Pancreas (tissue), 10 donors: ENCODE measurements at regions not wholly inside any gene's neighbourhood (a gene's known extent, or its start where the extent isn't known, plus 50 kb on each side); places are given as distances from the start of the nearest gene placed in this dataset.

Experiments
- ATAC-seq, 4 donors: fragments of 200-7000 bp; cut with Tn5 transposase; one replicate each; pipeline versions ENCODE4 v1.8.0 to v1.9.1; 2020; ENCODE audit warnings: mild to moderate bottlenecking in 4 of 4, moderate library complexity in 4 of 4
- DNase-seq, 6 donors: peaks; one replicate each; pipeline ENCODE4 v3.0.0-alpha.2; 2020
- FAIRE-seq: peaks from 2 replicates; lab custom pipeline; 2012; peaks lifted over from hg19 to GRCh38; lab: Jason Lieb, UNC
- H3K27ac ChIP-seq, 4 donors: fragments of 200-600 bp; sonication (generic); 1 replicate in 3 of 4; 2 replicates in 1 of 4; pipeline versions ENCODE4 v1.5.0 to v1.8.0; 2020
- H3K27me3 ChIP-seq, 4 donors: fragments of 200-600 bp; one replicate each; pipeline ENCODE4 v1.8.0; 2021
- H3K36me3 ChIP-seq, 3 donors: fragments of 200-600 bp; sonication (generic) in 1 of 3; one replicate each; pipeline versions ENCODE4 v1.5.0 to v1.8.0; 2020 to 2021
- H3K4me1 ChIP-seq, 3 donors: fragments of 200-600 bp; one replicate each; pipeline ENCODE4 v1.8.0; 2021
- H3K4me3 ChIP-seq, 4 donors: fragments of 200-600 bp; sonication (generic) in 2 of 4; one replicate each; pipeline versions ENCODE4 v1.5.0 to v1.8.0; 2020 to 2021
- H3K9me3 ChIP-seq, 4 donors: fragments of 200-600 bp; one replicate each; pipeline ENCODE4 v1.8.0; 2021
- CTCF ChIP-seq, 4 donors: fragments of 200-600 bp; sonication (generic) in 3 of 4; IDR thresholded peaks; one replicate each; pipeline versions ENCODE4 v1.5.0 to v1.8.0; 2021; ENCODE audit warnings: antibody characterized with exemption in 4 of 4
- WGBS, 2 donors: extraction: QIAGEN DNeasy Blood & Tissue Kit; methylation state at CpG; one replicate each; pipeline ENCODE4 v1.1.7; 2013; 5-methylcytosine and 5-hydroxymethylcytosine counted together
- intact Hi-C, 3 donors: fragments of 100-400 bp; cut with DNase I; formaldehyde crosslinking; loops; one replicate each; pipeline versions ENCODE4 v1.11.1 to v1.14.2; 2022
- donor health status: healthy with polysubstance abuse.
- donor health status: DM: no; HTN: no; CAD: no; lungs with moderate emphysema.
- donor health status: DM: no; HTN: no; CAD: no.
- donor health status: control.
- donor health status: control.
- donor health status: Bipolar disorder and iron deficiency.
- donor health status: DM: yes; HTN: yes; CAD: no.
- donor health status: DM: no; HTN: no; CAD: no.
- donor health status: DM: no; HTN: no; CAD: no.
- donor health status: DM: yes; HTN: yes; CAD: no.

- no peak for ATAC-seq
- Histone ChIP-seq H3K27me3 (no peaks in the 10 kb centered on the region), H3K9me3 (no peaks in the 10 kb centered on the region), H3K4me3 (no peak overlapping the region), H3K27ac (no peak overlapping the region), H3K4me1 (peaks cover 0 to 6% (median 0%) of the 10 kb centered on the region in 3 donors), H3K36me3 (no peaks in the 10 kb centered on the region)
- intact Hi-C loops, result no loop called here
- WGBS, 2 donors, result 39 to 45% methylated on average over 3 of the region's 3 CpGs
- no peak for FAIRE-seq
- DNase-seq, result no peak
- TF ChIP-seq CTCF (IDR thresholded peaks at IDR 0.05), result no peak
Observed at GRCh38 chr5:89425062-89425461, 542.1 kb upstream of the MEF2C start.

GRCh38 chr5:89421035-89421434 is 538.1 kb upstream of the MEF2C start:
- Histone ChIP-seq H3K27ac (peak overlapping the region in 2 of 4 donors; percentile 28 to 45), H3K9me3 (no peaks in the 10 kb centered on the region), H3K4me3 (no peak overlapping the region), H3K36me3 (no peaks in the 10 kb centered on the region), H3K27me3 (no peaks in the 10 kb centered on the region), H3K4me1 (peaks cover 0 to 6% (median 0%) of the 10 kb centered on the region in 3 donors)
- no peak for TF ChIP-seq CTCF (IDR thresholded peaks at IDR 0.05)
- ATAC-seq (peak; percentile 64 to 90 (median 77)), FAIRE-seq (no peak), DNase-seq (no peak)
- 3% methylated on average over 1 of the region's 1 CpG for WGBS, 2 donors
- intact Hi-C loops, result no loop called here

- no peak for ATAC-seq
Observed at GRCh38 chr5:89418407-89419085, 535.6 kb upstream of the MEF2C start.

GRCh38 chr5:89417990-89418389 is 535.0 kb upstream of the MEF2C start:
- Histone ChIP-seq H3K4me1 (peaks cover 0 to 6% (median 5%) of the 10 kb centered on the region in 3 donors), H3K9me3 (no peaks in the 10 kb centered on the region), H3K27ac (no peak overlapping the region), H3K27me3 (no peaks in the 10 kb centered on the region), H3K4me3 (no peak overlapping the region), H3K36me3 (no peaks in the 10 kb centered on the region)
- TF ChIP-seq CTCF (IDR thresholded peaks at IDR 0.05), result no peak
- DNase-seq, result peak in 1 of 6 donors; percentile 6
- intact Hi-C loops, result no loop called here
- no peak for ATAC-seq
- 75 to 100% methylated on average over 2 of the region's 2 CpGs for WGBS, 2 donors
- FAIRE-seq, result no peak

More at GRCh38 chr5:89418407-89419085, 535.6 kb upstream of the MEF2C start:
- H3K36me3 ChIP-seq, result no peaks in the 10 kb centered on the region
- no peak overlapping the region for H3K27ac ChIP-seq
- 77 to 84% methylated on average over 3 of the region's 3 CpGs for whole genome bisulfite sequencing, 2 donors
- no peaks in the 10 kb centered on the region for H3K9me3 ChIP-seq
- no peak for TF ChIP-seq CTCF (IDR thresholded peaks at IDR 0.05)
- no peak for FAIRE-seq
- intact Hi-C loops, result no loop called here
- no peak overlapping the region for H3K4me3 ChIP-seq
- H3K27me3 ChIP-seq, result no peaks in the 10 kb centered on the region
- DNase-seq, result no peak
- peaks cover 0 to 6% (median 5%) of the 10 kb centered on the region in 3 donors for H3K4me1 ChIP-seq

- no peak overlapping the region for H3K4me3 ChIP-seq
- H3K36me3 ChIP-seq, result no peaks in the 10 kb centered on the region
- H3K4me1 ChIP-seq, result peaks cover 0 to 6% (median 5%) of the 10 kb centered on the region in 3 donors
- no peaks in the 10 kb centered on the region for H3K9me3 ChIP-seq
- 97% methylated on average over 3 of the region's 3 CpGs for WGBS, 2 donors
- H3K27ac ChIP-seq, result no peak overlapping the region
- no peak for FAIRE-seq
- no peaks in the 10 kb centered on the region for H3K27me3 ChIP-seq
- intact Hi-C loops, result no loop called here
- DNase-seq, result peak in 1 of 6 donors; percentile 9
- no peak for ATAC-seq
- no peak for TF ChIP-seq CTCF (IDR thresholded peaks at IDR 0.05)
Observed at GRCh38 chr5:89417515-89417914, 534.5 kb upstream of the MEF2C start.
